Breast epithelium (tissue), 3 donors: ENCODE measurements at regions not wholly inside any gene's neighbourhood (a gene's known extent, or its start where the extent isn't known, plus 50 kb on each side); places are given as distances from the start of the nearest gene placed in this dataset.

Experiments
- POLR2A ChIP-seq: fragments of 450-650 bp; IDR thresholded peaks from one replicate; pipeline ENCODE4 v1.6.1; 2016; ENCODE audit warnings: antibody characterized with exemption, mild to moderate bottlenecking, moderate library complexity
- POLR2AphosphoS5 ChIP-seq, 3 donors: sonication (generic); formaldehyde crosslinking; IDR thresholded peaks; one replicate each; pipeline ENCODE4 v1.6.1; 2017; ENCODE audit warnings: antibody characterized with exemption in 3 of 3
- TF ChIP-seq, protein P1 (sequence below), 3 donors: fragments of 450-650 bp; IDR thresholded peaks; one replicate each; pipeline ENCODE4 v1.5.1; 2016 to 2017; ENCODE audit warnings: antibody characterized with exemption in 3 of 3, mild to moderate bottlenecking in 3 of 3, moderate library complexity in 3 of 3

GRCh38 chr6:170167657-170168159 lies 123.2 kb downstream of the DLL1 start:
- no peak for TF ChIP-seq POLR2AphosphoS5 (IDR thresholded peaks at IDR 0.05)
- TF ChIP-seq, protein P1, sequence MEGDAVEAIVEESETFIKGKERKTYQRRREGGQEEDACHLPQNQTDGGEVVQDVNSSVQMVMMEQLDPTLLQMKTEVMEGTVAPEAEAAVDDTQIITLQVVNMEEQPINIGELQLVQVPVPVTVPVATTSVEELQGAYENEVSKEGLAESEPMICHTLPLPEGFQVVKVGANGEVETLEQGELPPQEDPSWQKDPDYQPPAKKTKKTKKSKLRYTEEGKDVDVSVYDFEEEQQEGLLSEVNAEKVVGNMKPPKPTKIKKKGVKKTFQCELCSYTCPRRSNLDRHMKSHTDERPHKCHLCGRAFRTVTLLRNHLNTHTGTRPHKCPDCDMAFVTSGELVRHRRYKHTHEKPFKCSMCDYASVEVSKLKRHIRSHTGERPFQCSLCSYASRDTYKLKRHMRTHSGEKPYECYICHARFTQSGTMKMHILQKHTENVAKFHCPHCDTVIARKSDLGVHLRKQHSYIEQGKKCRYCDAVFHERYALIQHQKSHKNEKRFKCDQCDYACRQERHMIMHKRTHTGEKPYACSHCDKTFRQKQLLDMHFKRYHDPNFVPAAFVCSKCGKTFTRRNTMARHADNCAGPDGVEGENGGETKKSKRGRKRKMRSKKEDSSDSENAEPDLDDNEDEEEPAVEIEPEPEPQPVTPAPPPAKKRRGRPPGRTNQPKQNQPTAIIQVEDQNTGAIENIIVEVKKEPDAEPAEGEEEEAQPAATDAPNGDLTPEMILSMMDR (IDR thresholded peaks at IDR 0.05): no peak
- no peak for TF ChIP-seq POLR2A
